ENCODE measurements at regions not wholly inside any gene's neighbourhood (a gene's known extent, or its start where the extent isn't known, plus 50 kb on each side); places are given as distances from the start of the nearest gene placed in this dataset.

DNA sequence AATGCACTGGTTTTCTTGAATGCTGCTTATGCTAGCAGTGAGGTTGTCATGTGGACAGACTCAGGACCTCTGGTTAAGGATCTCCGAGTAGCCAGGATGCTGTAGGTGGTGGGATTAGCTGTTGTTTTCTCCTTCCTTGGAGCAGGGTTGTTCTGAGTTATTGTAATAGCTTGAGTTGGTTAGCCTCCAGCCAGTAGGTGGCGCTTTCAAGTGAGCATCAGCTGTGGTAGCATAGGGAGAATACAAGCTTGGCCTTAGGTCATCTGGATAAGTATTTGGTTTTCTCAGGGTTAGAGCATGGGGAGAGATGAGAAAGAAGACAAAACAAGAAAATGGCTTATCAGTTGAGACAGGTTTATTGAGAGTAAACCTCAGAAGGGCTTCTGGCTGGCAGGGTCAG, 299.7 kb upstream of the FBXO33 start:
- TF ChIP-seq, protein P1, sequence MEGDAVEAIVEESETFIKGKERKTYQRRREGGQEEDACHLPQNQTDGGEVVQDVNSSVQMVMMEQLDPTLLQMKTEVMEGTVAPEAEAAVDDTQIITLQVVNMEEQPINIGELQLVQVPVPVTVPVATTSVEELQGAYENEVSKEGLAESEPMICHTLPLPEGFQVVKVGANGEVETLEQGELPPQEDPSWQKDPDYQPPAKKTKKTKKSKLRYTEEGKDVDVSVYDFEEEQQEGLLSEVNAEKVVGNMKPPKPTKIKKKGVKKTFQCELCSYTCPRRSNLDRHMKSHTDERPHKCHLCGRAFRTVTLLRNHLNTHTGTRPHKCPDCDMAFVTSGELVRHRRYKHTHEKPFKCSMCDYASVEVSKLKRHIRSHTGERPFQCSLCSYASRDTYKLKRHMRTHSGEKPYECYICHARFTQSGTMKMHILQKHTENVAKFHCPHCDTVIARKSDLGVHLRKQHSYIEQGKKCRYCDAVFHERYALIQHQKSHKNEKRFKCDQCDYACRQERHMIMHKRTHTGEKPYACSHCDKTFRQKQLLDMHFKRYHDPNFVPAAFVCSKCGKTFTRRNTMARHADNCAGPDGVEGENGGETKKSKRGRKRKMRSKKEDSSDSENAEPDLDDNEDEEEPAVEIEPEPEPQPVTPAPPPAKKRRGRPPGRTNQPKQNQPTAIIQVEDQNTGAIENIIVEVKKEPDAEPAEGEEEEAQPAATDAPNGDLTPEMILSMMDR (IDR thresholded peaks at IDR 0.05; ENCODE audit: insufficient read depth, missing control alignments) = no peak
- FAIRE-seq (no peak), DNase-seq (ENCODE audit: insufficient read length, low spot score) (no peak)

DNA sequence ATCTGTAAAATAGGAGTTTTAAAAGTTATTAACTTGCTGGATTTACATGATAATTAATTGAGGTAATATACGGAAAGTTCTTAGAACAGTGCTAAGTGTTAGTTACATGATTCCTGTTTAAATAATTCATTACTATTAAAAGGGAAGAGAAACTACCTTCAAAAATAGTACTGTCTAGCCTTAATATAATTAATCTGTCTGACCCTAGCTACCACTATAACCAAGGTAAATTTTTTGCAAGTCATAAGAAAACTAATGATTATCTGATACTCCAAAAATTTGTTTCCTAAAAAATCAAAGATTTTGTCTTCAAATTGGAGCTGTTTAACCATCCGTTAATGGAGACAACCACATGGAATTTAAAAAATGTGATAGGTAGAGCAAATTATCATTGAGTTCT, 294.3 kb upstream of the FBXO33 start:
- FAIRE-seq (no peak), DNase-seq (ENCODE audit: insufficient read length, low spot score) (no peak)
- TF ChIP-seq, protein P1 (IDR thresholded peaks at IDR 0.05; ENCODE audit: insufficient read depth, missing control alignments) = no peak

DNA sequence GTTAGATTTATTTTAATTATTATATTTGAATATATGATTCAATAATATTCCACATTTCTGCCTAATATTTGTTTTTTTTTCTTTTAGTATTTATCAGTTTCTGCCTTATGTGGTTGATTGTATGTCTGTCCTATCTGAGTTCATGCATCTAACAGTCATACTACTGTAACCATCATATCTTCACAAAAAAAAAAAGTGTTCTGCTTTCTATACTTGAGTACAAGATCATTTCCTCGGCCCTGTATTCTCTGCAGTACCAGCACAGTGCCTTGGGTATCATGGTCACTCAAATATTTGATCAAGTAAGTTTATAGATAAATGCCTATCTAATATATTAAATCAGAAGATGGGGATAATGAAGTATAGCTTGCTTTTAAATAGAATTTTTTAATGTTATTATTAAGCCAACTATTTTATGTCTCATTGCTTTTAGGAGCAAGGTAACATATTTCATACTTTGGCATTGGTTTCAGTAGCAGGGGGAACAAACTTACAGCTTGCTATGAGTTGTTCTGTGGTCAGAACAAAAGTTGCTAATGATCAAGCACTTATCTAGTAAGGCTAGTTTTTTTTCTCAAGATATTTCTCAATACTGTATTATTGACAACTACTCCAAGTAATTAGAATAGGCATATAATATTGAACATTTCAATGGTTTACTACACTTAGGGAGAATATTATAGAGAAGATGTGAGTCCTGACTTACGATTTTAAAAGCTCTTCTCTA, 290.5 kb upstream of the FBXO33 start:
- FAIRE-seq (no peak), DNase-seq (ENCODE audit: insufficient read length, low spot score) (no peak)
- TF ChIP-seq, protein P1 (IDR thresholded peaks at IDR 0.05; ENCODE audit: insufficient read depth, missing control alignments) = no peak

DNA sequence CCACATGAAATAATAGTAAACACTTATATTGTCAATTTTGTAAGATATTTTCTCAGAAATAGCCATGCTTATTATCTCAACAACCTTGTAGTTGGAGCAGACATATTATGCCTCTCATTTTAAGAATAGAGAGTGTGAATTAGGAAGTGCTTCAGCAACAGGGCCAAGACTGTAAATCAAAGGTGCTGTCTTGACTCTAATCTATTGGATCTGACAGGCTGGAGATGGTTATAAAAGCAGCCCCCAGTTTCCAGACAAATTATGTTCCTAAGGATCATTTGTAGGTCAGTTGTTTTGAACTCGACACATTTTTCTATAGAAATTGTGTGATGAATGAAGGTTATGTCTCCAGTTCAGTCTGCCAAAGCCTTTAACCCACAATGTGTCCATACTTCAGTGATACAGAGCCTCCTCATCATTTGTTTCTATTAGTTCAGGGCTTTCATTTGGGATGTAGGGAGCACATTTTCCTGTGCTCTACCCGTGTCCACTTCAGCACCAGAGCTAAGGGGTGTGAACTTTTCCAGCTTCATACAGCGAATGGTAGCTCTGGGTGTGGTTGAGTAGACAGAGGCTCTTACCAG, 284.8 kb upstream of the FBXO33 start:
- FAIRE-seq (no peak), DNase-seq (ENCODE audit: insufficient read length, low spot score) (no peak)
- TF ChIP-seq, protein P1 (IDR thresholded peaks at IDR 0.05; ENCODE audit: insufficient read depth, missing control alignments) = no peak

DNA sequence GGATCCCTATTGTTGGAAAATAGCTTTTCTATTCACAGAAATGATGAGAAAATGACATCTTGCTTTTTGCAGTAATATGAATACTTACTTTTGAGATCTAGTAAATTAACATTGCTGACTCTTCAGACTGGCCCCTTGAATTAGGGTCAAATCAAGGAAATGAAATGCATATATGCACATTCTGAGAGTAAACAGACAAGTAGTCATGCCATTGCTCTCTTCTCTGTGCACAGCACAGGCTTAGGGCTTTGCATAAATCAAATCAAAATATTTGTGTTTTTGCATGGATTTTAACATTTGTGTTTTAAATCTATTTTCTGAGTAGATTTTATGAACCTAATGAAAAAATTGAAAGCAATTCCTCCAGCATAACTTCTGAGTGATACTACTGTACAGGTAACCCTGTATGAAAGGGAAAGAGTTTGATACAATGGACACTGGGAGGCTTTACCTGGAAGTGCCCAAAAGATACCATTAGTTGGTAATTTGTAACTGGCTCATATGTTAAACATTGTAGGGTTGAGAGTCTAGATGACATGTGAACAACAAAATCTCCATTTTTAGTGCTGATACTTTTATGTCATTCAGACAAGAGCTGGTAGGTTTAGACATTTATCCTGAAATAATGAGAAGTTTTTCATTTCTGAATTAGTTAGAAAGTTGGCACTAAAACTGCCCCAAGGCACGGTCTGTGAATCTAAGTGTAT, 280.2 kb upstream of the FBXO33 start:
- FAIRE-seq (no peak), DNase-seq (ENCODE audit: insufficient read length, low spot score) (no peak)
- TF ChIP-seq, protein P1 (IDR thresholded peaks at IDR 0.05; ENCODE audit: insufficient read depth, missing control alignments) = no peak

DNA sequence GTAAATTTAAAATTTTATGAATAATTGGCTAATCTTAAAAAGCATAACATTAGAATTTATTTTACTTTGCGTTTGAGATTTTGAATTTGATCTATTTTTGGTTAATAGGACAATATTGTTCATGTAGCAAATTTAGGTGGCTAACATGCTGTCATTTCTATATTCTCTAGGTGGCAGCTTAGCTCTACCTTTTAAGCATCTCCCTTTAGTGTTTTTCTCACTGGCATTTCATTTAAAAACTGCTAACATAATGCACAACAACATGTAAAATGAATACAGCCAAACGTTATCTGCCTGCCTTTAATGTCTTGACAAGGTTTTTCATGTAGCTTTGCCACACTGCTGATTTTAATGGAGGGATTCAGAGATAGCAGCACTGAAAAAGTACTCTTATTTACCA, 272.4 kb upstream of the FBXO33 start:
- DNase-seq (ENCODE audit: insufficient read length, low spot score) = no peak
- FAIRE-seq = no peak
- TF ChIP-seq, protein P1 (IDR thresholded peaks at IDR 0.05; ENCODE audit: insufficient read depth, missing control alignments) = no peak

DNA sequence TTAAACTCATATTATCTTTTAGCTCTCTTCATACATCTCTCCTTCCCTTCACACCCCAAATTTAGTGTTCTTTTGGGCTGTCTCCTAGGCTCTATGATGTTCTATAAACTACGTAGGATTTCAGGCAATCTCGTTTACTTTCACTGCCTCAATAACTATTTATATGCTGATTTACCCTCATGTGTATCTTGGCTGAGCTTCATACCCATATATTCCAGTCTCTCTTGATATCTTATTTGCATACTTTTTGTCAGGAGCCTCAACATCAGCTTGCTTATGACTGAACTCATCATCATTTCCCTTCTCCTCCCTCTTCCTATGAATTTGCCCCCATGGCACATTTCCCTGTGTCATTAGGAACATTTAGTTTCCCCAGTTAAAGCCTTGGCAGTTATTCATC, 262.1 kb upstream of the FBXO33 start:
- no peak for DNase-seq (ENCODE audit: insufficient read length, low spot score)
- TF ChIP-seq, protein P1 (IDR thresholded peaks at IDR 0.05; ENCODE audit: insufficient read depth, missing control alignments) = no peak
- FAIRE-seq = no peak
